ENCODE measurements at regions not wholly inside any gene's neighbourhood (a gene's known extent, or its start where the extent isn't known, plus 50 kb on each side); places are given as distances from the start of the nearest gene placed in this dataset.

GRCh38 chr2:234438305-234438977 is 58.4 kb downstream of the ARL4C start:
- no peak for DNase-seq

DNA sequence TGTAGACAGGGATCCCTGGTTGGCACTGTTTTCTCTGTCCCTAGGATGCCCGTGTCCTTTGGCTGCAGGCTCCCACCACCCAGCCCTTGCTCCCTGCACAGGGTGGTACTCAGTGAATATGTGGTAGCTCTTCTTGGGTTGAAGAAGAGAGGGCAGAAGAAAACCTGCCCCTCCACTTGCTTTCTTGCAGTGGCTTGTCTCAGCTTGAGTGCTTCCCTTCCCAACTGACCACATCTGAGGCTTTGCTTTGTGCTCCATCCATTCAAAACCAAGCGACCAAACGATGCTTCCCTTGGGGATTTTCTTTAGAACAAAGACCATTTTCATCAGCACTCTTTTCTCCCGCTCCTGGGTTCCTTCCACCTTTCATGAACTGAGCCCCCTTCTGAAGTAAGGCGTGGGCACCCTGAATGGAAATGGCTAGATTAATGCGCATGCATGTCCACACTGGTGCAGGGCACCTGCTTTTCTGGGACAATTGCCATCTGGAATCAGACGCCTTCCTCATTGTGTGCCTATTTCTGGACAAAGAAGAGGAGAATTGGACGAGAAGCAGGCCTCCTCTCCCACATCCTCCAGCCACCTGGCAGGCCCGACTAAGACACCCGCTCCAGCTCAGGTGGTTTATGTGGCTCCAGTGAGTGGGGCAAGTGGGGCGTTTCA is 59.1 kb downstream of the ARL4C start:
- no peak for DNase-seq

DNA sequence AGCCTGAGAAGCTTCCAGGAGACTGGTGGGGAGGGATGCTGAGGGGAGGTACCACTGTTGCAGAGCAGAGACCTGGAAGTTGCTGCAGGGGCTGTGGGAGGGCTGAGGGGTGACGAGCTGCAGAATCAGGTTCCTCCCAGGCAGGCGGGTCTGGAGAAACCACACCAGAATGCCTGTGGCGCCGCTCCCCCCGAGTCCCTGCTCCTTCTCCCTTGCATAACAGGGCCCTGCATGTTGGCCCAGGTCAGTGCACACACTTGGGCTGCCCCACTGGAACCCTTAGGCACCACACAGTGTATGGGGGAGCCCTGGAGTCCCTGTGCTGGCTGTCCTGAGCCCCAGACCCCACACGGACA is 60.4 kb downstream of the ARL4C start:
- DNase-seq = no peak

GRCh38 chr2:234435836-234436481 is 60.9 kb downstream of the ARL4C start:
- no peak for DNase-seq

GRCh38 chr2:234433201-234433600 is 63.7 kb downstream of the ARL4C start:
- DNase-seq = no peak

DNA sequence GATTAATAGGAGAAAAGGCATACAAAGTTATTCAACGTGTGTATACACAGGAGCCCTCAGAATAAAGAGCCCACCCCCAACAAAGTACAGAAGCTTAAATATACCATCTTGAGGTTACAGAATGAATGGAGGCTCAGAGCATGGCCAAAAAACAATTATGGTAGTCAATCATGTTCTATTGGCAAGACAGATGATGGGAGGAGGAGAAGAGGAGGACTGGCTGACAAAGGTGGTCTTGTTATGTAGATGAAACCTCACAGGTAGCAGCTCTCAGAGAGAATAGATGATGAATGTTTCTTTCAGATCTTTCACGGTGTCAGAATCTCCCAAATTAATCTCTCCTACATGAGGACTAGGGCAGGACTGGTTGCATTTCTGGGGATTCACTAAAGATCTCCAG is 66.0 kb downstream of the ARL4C start:
- DNase-seq = no peak

GRCh38 chr2:234429265-234429664 is 67.6 kb downstream of the ARL4C start:
- DNase-seq = no peak

GRCh38 chr2:234427081-234428061 is 69.5 kb downstream of the ARL4C start:
- DNase-seq = peak; percentile 52 to 54

GRCh38 chr2:234426616-234427015 is 70.3 kb downstream of the ARL4C start:
- DNase-seq = peak in 1 of 2 donors; percentile 38

GRCh38 chr2:234425639-234426603 is 71.0 kb downstream of the ARL4C start:
- DNase-seq = peak; percentile 84 to 88

- peak in 1 of 2 donors; percentile 21 for DNase-seq
These were observed 73.0 kb downstream of the ARL4C start for GRCh38 chr2:234423884-234424283.

- peak; percentile 78 to 79 for DNase-seq
These were observed 73.9 kb downstream of the ARL4C start for GRCh38 chr2:234422981-234423431.

DNA sequence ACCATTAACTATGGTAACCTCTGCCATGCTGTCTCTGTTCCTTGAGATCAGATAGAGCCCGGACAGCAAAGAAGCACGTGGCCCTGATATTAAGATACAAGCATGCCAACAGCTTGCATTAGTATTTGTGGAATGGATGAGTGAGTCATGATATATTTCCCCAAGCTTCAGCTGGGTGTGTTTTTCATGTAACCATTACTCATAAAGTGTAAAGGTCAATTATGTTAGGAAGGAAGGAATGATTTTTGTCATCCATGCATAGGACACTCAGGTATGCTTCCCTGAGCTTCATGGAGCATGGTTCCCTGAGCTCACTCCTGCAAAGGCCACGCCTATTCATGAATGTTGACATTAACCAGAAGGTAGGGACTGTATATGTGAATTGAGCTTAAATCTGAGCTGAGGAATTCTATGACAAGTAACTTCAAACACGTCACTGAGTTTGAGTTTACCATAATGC is 74.6 kb downstream of the ARL4C start:
- peak in 1 of 2 donors; percentile 28 for DNase-seq

DNA sequence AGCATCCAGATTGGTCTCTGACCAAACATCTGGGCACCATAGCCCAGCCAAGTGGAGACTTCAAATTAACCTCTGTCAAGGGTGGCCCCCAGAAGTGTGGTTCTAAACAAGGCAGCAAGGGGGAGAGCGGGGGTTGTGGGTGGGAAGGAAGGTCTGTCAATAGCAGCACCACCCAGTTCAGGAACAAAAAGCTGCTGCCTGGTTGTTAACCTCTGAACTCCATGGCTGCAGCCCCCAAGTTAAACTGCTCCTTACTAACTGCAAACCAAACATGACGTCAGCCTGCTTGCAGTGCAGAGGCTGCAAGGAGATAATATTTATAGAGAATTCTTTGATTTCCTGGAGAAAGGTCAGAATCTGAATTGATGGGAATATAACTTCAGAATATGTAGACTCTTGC is 76.5 kb downstream of the ARL4C start:
- peak; percentile 38 to 43 for DNase-seq

GRCh38 chr2:234419726-234420125 is 77.2 kb downstream of the ARL4C start:
- no peak for DNase-seq

GRCh38 chr2:234415706-234416105 is 81.2 kb downstream of the ARL4C start:
- DNase-seq = no peak

- no peak for DNase-seq
These were observed 82.3 kb downstream of the ARL4C start for GRCh38 chr2:234414596-234414995.

- no peak for DNase-seq
These were observed 84.2 kb downstream of the ARL4C start for GRCh38 chr2:234412726-234413125.

DNA sequence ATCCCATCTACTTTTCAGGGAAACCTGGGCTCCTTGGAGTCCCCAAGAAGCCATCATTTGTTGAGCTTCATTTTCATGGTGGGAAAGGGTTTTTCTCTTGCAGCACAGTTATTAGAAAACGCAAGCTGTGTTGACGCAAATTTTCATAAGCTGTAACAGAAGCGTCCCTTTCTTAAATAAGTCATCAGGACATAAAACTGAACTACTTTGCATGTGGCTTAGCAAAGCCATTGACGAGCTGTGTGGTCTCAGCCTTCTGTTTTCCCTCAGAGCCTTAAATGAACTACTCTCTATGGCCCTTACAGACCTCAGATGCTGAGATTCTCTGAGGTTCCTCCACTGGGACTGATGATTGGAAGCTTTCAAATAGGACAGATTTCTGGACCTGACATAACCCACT is 85.1 kb downstream of the ARL4C start:
- no peak for DNase-seq

- no peak for DNase-seq
These were observed 86.4 kb downstream of the ARL4C start for GRCh38 chr2:234410526-234410925.

DNA sequence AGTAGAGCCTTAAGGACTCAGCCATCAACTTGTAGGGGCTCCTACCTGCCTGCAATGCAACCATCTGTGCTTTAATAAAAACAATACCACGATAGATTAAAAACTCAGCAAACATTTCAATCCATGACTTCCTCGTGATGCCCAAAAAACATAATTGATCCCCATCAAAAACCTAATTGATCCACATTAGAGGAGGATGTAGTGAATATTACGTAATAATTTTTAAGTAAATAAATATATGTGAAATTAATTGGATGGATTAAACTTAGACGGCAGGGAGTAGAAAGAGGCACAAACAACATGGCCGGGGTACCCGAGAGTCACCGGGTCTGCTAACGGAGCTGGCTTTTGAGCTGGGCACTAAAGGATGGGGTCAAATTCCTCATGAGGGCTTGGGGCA is 87.3 kb downstream of the ARL4C start:
- no peak for DNase-seq

GRCh38 chr2:234406085-234406484 is 90.8 kb downstream of the ARL4C start:
- no peak for DNase-seq
